AG09319 (cell line): ENCODE measurements at regions not wholly inside any gene's neighbourhood (a gene's known extent, or its start where the extent isn't known, plus 50 kb on each side); places are given as distances from the start of the nearest gene placed in this dataset.

Experiments used
- DNase-seq: peaks from one replicate; pipeline ENCODE4 v3.0.0-alpha.2; 2010; ENCODE audit warnings: low read depth; ENCODE audit errors: extremely low read depth
- CTCF ChIP-seq: IDR thresholded peaks from 2 replicates; pipeline ENCODE4 v1.5.1; 2011; ENCODE audit warnings: low read depth, mild to moderate bottlenecking, inconsistent platforms, low read length, moderate library complexity

DNA sequence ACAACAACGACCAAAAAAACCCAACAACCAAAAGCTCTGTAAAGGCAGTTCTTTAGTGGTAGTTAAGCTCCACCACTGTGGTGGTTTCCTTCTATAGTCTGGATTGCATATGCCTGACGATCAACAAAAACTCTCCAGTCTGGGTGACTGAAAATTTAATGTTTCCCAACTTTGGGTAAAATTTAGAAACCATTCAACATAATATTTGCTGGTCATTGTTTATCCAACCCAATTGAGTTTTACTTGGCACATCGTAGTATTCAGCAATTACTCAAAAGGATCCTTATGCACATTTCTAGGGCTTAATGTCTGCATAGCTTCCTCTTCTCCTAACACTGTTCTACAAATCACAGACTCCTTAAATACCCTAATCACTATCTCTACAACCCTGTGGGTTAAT is 1080.2 kb upstream of the NRXN1 start:
- no peak for DNase-seq

DNA sequence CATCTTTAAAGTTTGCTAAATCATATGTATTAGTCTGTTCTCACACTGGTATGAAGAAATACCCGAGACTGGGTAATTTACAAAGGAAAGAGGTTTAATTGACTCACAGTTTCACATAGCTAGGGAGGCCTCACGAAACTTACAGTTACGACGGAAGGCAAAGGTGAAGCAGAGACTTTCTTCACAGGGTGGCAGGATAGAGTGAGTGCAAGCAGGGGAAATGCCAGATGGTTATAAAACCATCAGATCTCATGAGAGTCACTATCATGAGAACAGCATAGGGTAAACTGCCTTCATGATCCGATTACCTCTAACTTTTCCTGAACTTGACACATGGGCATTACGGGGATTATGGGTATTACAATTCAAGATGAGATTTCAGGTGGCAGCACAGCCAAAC is 1075.2 kb upstream of the NRXN1 start:
- no peak for DNase-seq
- TF ChIP-seq CTCF: no peak

More for the DNA sequence above, 1080.2 kb upstream of the NRXN1 start:
- TF ChIP-seq CTCF: no peak

DNA sequence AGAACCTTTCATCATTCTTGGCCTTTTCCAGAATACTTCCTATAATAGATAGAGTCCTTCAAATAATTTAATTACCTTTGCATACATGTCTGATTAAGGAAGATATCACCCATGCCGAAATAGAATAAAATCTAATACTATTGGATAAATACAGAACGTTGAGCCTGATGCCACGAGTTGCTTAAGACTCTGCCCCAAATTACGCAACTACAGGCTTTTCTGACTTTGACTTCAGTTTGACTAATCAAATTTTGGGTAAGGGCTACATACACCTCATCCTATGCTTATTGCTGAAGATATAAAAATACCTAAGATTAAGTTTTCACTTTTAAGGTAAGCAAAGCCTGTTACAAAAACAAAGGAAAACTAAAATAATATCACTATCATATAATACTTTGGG is 1065.1 kb upstream of the NRXN1 start:
- no peak for DNase-seq

GRCh38 chr2:52084759-52085158 is 1052.8 kb upstream of the NRXN1 start:
- DNase-seq: no peak

More for the DNA sequence above, 1065.1 kb upstream of the NRXN1 start:
- no peak for TF ChIP-seq CTCF

DNA sequence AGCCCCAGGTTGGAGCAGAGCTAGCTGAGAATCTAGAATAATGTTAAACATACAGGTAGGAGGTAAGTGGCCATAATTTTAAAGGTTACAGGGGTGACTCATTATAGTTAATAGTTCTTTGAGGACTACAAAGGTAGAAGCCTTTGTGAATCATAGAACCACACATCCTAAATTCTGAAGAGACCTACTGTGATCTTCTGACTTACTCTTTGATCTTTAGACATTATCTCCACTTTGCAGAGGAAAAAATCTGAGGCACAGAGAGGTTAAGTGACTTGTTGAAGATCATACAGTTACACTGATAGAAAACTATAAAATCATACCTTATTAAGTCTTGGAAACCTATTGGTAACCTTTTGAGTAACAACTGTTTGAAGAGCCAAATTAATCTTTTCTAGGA is 1051.3 kb upstream of the NRXN1 start:
- no peak for DNase-seq
- TF ChIP-seq CTCF: no peak

More at GRCh38 chr2:52084759-52085158, 1052.8 kb upstream of the NRXN1 start:
- no peak for TF ChIP-seq CTCF

DNA sequence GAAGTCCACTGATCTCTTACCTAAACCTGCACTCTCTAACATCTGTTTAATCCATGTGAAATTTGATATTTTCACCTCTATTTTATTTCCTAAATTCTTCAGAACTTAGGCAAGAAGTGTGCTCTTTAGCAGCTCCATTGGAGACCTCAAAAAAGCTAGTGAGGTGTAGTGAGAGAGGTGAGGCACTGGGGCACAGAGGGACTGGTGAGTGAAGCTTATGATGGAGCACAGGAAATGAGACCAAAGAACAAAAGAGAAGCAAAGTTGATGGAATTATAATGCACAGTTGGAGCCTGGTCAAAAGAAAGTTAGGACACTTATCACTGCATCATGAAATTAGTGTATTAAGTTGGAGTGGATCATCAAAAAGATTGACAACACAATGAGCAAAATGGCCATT is 1050.7 kb upstream of the NRXN1 start:
- TF ChIP-seq CTCF: no peak
- no peak for DNase-seq

DNA sequence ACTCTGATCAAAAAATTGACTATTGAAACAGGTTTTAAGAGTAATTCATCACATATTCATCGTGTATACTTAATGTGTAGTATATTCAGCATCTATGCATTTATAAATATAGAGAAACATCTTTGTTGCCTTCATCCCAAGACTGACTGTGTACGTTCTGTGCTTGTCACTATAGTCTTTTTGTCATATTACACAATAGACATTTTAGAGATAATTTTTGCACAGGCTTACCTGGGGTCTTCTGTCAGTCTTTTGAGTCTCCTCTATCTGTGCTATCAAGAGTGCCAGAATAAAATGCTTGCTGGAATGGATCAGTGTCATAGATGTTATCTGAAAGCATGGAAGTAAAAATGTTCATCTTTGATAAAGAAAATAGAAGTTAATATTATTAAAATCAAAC is 1047.7 kb upstream of the NRXN1 start:
- no peak for DNase-seq
- no peak for TF ChIP-seq CTCF

GRCh38 chr2:52077159-52077558 is 1045.2 kb upstream of the NRXN1 start:
- TF ChIP-seq CTCF: no peak
- DNase-seq: no peak
